ENCODE measurements at regions not wholly inside any gene's neighbourhood (a gene's known extent, or its start where the extent isn't known, plus 50 kb on each side); places are given as distances from the start of the nearest gene placed in this dataset.

- no peak for TF ChIP-seq CTCF (conservative IDR thresholded peaks at IDR 0.05; ENCODE audit: low read length)
- TF ChIP-seq EZH2phosphoT487 (IDR thresholded peaks at IDR 0.05; ENCODE audit: borderline replicate concordance, low read depth, low read length): no peak
Observed at GRCh38 chr5:12119657-12120056, 215.4 kb upstream of the CTNND2 start.
